Astrocyte (in vitro differentiated cells and primary cell): ENCODE measurements at regions not wholly inside any gene's neighbourhood (a gene's known extent, or its start where the extent isn't known, plus 50 kb on each side); places are given as distances from the start of the nearest gene placed in this dataset.

Experiments
- DNase-seq: peaks from one replicate; pipeline ENCODE4 v3.0.0-alpha.2; 2010; ENCODE audit warnings: low read depth
- FAIRE-seq: peaks from 2 replicates; lab custom pipeline; 2011; peaks lifted over from hg19 to GRCh38; lab: Jason Lieb, UNC
- H2AFZ ChIP-seq: 2 replicates; pipeline ENCODE4 v1.6.0; 2012; ENCODE audit warnings: low read depth, low read length, inconsistent platforms
- H3K27ac ChIP-seq: 2 replicates; pipeline ENCODE4 v1.5.1; 2011; ENCODE audit warnings: low read depth, low read length, inconsistent platforms
- H3K27me3 ChIP-seq: 2 replicates; pipeline ENCODE4 v1.6.0; 2011; ENCODE audit warnings: low read length, inconsistent platforms; ENCODE audit not compliant: insufficient read depth
- H3K36me3 ChIP-seq: 2 replicates; pipeline ENCODE4 v1.5.1; 2011; ENCODE audit warnings: low read length, inconsistent platforms; ENCODE audit not compliant: insufficient read depth
- H3K4me1 ChIP-seq: 2 replicates; pipeline ENCODE4 v1.5.1; 2011; ENCODE audit warnings: low read length, inconsistent platforms; ENCODE audit not compliant: insufficient read depth
- H3K4me2 ChIP-seq: 2 replicates; pipeline ENCODE4 v1.6.0; 2012; ENCODE audit warnings: low read length, inconsistent platforms
- H3K4me3 ChIP-seq: 2 replicates; pipeline ENCODE4 v1.5.1; 2011; ENCODE audit warnings: low read depth, mild to moderate bottlenecking, low read length, inconsistent platforms; ENCODE audit not compliant: insufficient read depth
- H3K79me2 ChIP-seq: 2 replicates; pipeline ENCODE4 v1.6.0; 2012; ENCODE audit warnings: mild to moderate bottlenecking, low read length, inconsistent platforms; ENCODE audit not compliant: insufficient read depth
- H3K9ac ChIP-seq: 2 replicates; pipeline ENCODE4 v1.6.0; 2012; ENCODE audit warnings: mild to moderate bottlenecking, low read length, inconsistent platforms
- H3K9me3 ChIP-seq: 2 replicates; pipeline ENCODE4 v1.5.1; 2012; ENCODE audit warnings: low read depth, mild to moderate bottlenecking, low read length, inconsistent platforms; ENCODE audit not compliant: insufficient read depth
- H4K20me1 ChIP-seq: 2 replicates; pipeline ENCODE4 v1.6.0; 2012; ENCODE audit warnings: low read length, inconsistent platforms; ENCODE audit not compliant: insufficient read depth
- H3K27ac Mint-ChIP-seq: one replicate; pipeline ENCODE4 v1.8.0; 2021; ENCODE audit warnings: mild to moderate bottlenecking, mixed read lengths; ENCODE audit not compliant: unreplicated experiment
- H3K27me3 Mint-ChIP-seq: one replicate; pipeline ENCODE4 v1.8.0; 2021; ENCODE audit warnings: low read depth, mixed read lengths; ENCODE audit not compliant: unreplicated experiment
- H3K36me3 Mint-ChIP-seq: one replicate; pipeline ENCODE4 v1.8.0; 2021; ENCODE audit warnings: low read depth, mixed read lengths; ENCODE audit not compliant: unreplicated experiment
- H3K4me1 Mint-ChIP-seq: one replicate; pipeline ENCODE4 v1.8.0; 2021; ENCODE audit warnings: low read depth, mixed read lengths; ENCODE audit not compliant: unreplicated experiment
- H3K4me3 Mint-ChIP-seq: one replicate; pipeline ENCODE4 v1.8.0; 2021; ENCODE audit warnings: mild to moderate bottlenecking, moderate library complexity, mixed read lengths; ENCODE audit not compliant: unreplicated experiment
- H3K9me3 Mint-ChIP-seq: one replicate; pipeline ENCODE4 v1.8.0; 2021; ENCODE audit warnings: mild to moderate bottlenecking, mixed read lengths; ENCODE audit not compliant: unreplicated experiment
- CTCF ChIP-seq: IDR thresholded peaks from 2 replicates; pipeline ENCODE4 v1.5.1; 2011; ENCODE audit warnings: low read depth, mild to moderate bottlenecking, inconsistent platforms, low read length, moderate library complexity; ENCODE audit not compliant: insufficient read depth
- EZH2 ChIP-seq: IDR thresholded peaks from 2 replicates; pipeline ENCODE4 v1.6.1; 2012; ENCODE audit warnings: mild to moderate bottlenecking, low read length, inconsistent platforms; ENCODE audit not compliant: insufficient read depth

GRCh38 chr1:80427881-80428280 lies 1372.9 kb upstream of the ADGRL2 start:
- H3K79me2 ChIP-seq = no peaks in the 10 kb centered on the region
- H3K9me3 ChIP-seq = no peaks in the 10 kb centered on the region
- Mint-ChIP-seq H3K27ac (no peak overlapping the region), H3K4me3 (no peak overlapping the region), H3K4me1 (no peaks in the 10 kb centered on the region), H3K9me3 (no peaks in the 10 kb centered on the region), H3K36me3 (no peaks in the 10 kb centered on the region), H3K27me3 (no peaks in the 10 kb centered on the region)
- H3K4me2 ChIP-seq = no peak overlapping the region
- H3K27me3 ChIP-seq = no peaks in the 10 kb centered on the region
- no peak overlapping the region for H2AFZ ChIP-seq
- no peaks in the 10 kb centered on the region for H3K4me1 ChIP-seq
- no peak for TF ChIP-seq EZH2
- no peak for TF ChIP-seq CTCF
- DNase-seq (no peak), FAIRE-seq (no peak)
- no peaks in the 10 kb centered on the region for H4K20me1 ChIP-seq
- H3K36me3 ChIP-seq = no peaks in the 10 kb centered on the region
- H3K9ac ChIP-seq = no peak overlapping the region
- no peak overlapping the region for H3K4me3 ChIP-seq
- H3K27ac ChIP-seq = no peak overlapping the region

- Histone ChIP-seq H4K20me1 (no peaks in the 10 kb centered on the region), H3K9ac (no peak overlapping the region), H3K4me1 (no peaks in the 10 kb centered on the region), H3K36me3 (no peaks in the 10 kb centered on the region), H3K4me3 (no peak overlapping the region), H3K27ac (no peak overlapping the region), H3K27me3 (no peaks in the 10 kb centered on the region), H2AFZ (no peak overlapping the region), H3K79me2 (no peaks in the 10 kb centered on the region), H3K4me2 (no peak overlapping the region), H3K9me3 (no peaks in the 10 kb centered on the region)
- TF ChIP-seq CTCF (no peak), EZH2 (no peak)
- Mint-ChIP-seq H3K36me3 (no peaks in the 10 kb centered on the region), H3K4me3 (no peak overlapping the region), H3K4me1 (no peaks in the 10 kb centered on the region), H3K9me3 (no peaks in the 10 kb centered on the region), H3K27ac (no peak overlapping the region), H3K27me3 (no peaks in the 10 kb centered on the region)
- no peak for FAIRE-seq
- DNase-seq = no peak
Observed at GRCh38 chr1:80424249-80424648, 1376.5 kb upstream of the ADGRL2 start.

GRCh38 chr1:80418134-80418533 lies 1382.6 kb upstream of the ADGRL2 start:
- Histone ChIP-seq H3K4me2 (no peak overlapping the region), H3K79me2 (no peaks in the 10 kb centered on the region), H3K4me3 (no peak overlapping the region), H3K9me3 (no peaks in the 10 kb centered on the region), H3K27me3 (no peaks in the 10 kb centered on the region), H3K36me3 (no peaks in the 10 kb centered on the region), H3K4me1 (no peaks in the 10 kb centered on the region), H3K27ac (no peak overlapping the region), H2AFZ (no peak overlapping the region), H4K20me1 (no peaks in the 10 kb centered on the region), H3K9ac (no peak overlapping the region)
- Mint-ChIP-seq H3K4me3 (no peak overlapping the region), H3K27ac (peak overlapping the region; percentile 98), H3K27me3 (no peaks in the 10 kb centered on the region), H3K4me1 (peaks cover 14% of the 10 kb centered on the region), H3K9me3 (no peaks in the 10 kb centered on the region), H3K36me3 (no peaks in the 10 kb centered on the region)
- DNase-seq = no peak
- no peak for FAIRE-seq
- TF ChIP-seq CTCF (no peak), EZH2 (no peak)
